H9 (cell line): ENCODE measurements at regions not wholly inside any gene's neighbourhood (a gene's known extent, or its start where the extent isn't known, plus 50 kb on each side); places are given as distances from the start of the nearest gene placed in this dataset.
"Not testable (repeated sequence)": the region's sequence is repeated elsewhere in the genome, so short reads cannot be mapped to it uniquely, and the experiment has no call there.

Source experiments
- DNase-seq: peaks from one replicate; pipeline ENCODE4 v3.0.0-alpha.2; 2017
- H2AFZ ChIP-seq: one replicate; pipeline ENCODE4 v1.6.1; 2013; ENCODE audit warnings: mild to moderate bottlenecking, low read length, control low read depth, moderate library complexity
- H2AK5ac ChIP-seq: 2 replicates; pipeline ENCODE4 v1.6.1; 2013; ENCODE audit warnings: low read length, control low read depth, mixed read lengths; ENCODE audit not compliant: insufficient read length
- H2BK120ac ChIP-seq: one replicate; pipeline ENCODE4 v1.6.1; 2013; ENCODE audit warnings: low read depth, mild to moderate bottlenecking, low read length, control low read depth, inconsistent platforms; ENCODE audit not compliant: poor library complexity, severe bottlenecking
- H2BK12ac ChIP-seq: 2 replicates; pipeline ENCODE4 v1.6.1; 2013; ENCODE audit warnings: low read length, control low read depth, mixed read lengths, low read depth; ENCODE audit not compliant: insufficient read length
- H2BK15ac ChIP-seq: 2 replicates; pipeline ENCODE4 v1.6.1; 2013; ENCODE audit warnings: low read depth, low read length, control low read depth
- H2BK20ac ChIP-seq: one replicate; pipeline ENCODE4 v1.6.1; 2013; ENCODE audit warnings: low read depth, mild to moderate bottlenecking, low read length, control low read depth, inconsistent platforms; ENCODE audit not compliant: poor library complexity, severe bottlenecking
- H2BK5ac ChIP-seq: 2 replicates; pipeline ENCODE4 v1.6.1; 2013; ENCODE audit warnings: low read length, control low read depth, mixed read lengths; ENCODE audit not compliant: insufficient read length
- H3K14ac ChIP-seq: 2 replicates; pipeline ENCODE4 v1.6.1; 2013; ENCODE audit warnings: low read length, control low read depth; ENCODE audit not compliant: insufficient read depth
- H3K18ac ChIP-seq: 2 replicates; pipeline ENCODE4 v1.6.1; 2013; ENCODE audit warnings: low read depth, mild to moderate bottlenecking, mixed read lengths, low read length, control low read depth; ENCODE audit not compliant: insufficient read length
- H3K23ac ChIP-seq: 2 replicates; pipeline ENCODE4 v1.6.1; 2013; ENCODE audit warnings: low read length, control low read depth, mixed read lengths, low read depth; ENCODE audit not compliant: insufficient read length
- H3K23me2 ChIP-seq: 2 replicates; pipeline ENCODE4 v1.6.1; 2013; ENCODE audit warnings: low read depth, mild to moderate bottlenecking, mixed read lengths, low read length, control low read depth; ENCODE audit not compliant: insufficient read length, poor library complexity, severe bottlenecking
- H3K27ac ChIP-seq: 2 replicates; pipeline ENCODE4 v1.5.1; 2013; ENCODE audit warnings: low read length, control low read depth, mixed read lengths, low read depth; ENCODE audit not compliant: insufficient read length
- H3K27me3 ChIP-seq: 2 replicates; pipeline ENCODE4 v1.6.1; 2013; ENCODE audit warnings: low read length, control low read depth, inconsistent platforms; ENCODE audit not compliant: insufficient read depth
- H3K4ac ChIP-seq: 2 replicates; pipeline ENCODE4 v1.6.1; 2013; ENCODE audit warnings: low read depth, mild to moderate bottlenecking, control low read depth, inconsistent platforms, low read length, moderate library complexity
- H3K4me1 ChIP-seq: 2 replicates; pipeline ENCODE4 v1.6.1; 2013; ENCODE audit warnings: low read length, control low read depth, inconsistent platforms; ENCODE audit not compliant: insufficient read depth
- H3K4me2 ChIP-seq: 2 replicates; pipeline ENCODE4 v1.6.1; 2013; ENCODE audit warnings: low read length, control low read depth, mixed read lengths; ENCODE audit not compliant: insufficient read length, insufficient read depth
- H3K56ac ChIP-seq: 2 replicates; pipeline ENCODE4 v1.6.1; 2013; ENCODE audit warnings: low read depth, mild to moderate bottlenecking, mixed read lengths, low read length, control low read depth; ENCODE audit not compliant: insufficient read length
- H3K79me1 ChIP-seq: 2 replicates; pipeline ENCODE4 v1.6.1; 2013; ENCODE audit warnings: low read depth, mild to moderate bottlenecking, moderate library complexity, low read length, control low read depth, inconsistent platforms; ENCODE audit not compliant: insufficient read depth, poor library complexity, severe bottlenecking
- H3K79me2 ChIP-seq: 2 replicates; pipeline ENCODE4 v1.6.1; 2013; ENCODE audit warnings: low read length, control low read depth, inconsistent platforms; ENCODE audit not compliant: insufficient read depth
- H3K9ac ChIP-seq: 2 replicates; pipeline ENCODE4 v1.6.1; 2013; ENCODE audit warnings: low read length, control low read depth, mixed read lengths; ENCODE audit not compliant: insufficient read length; ENCODE audit errors: extremely low read depth
- H3K9me3 ChIP-seq: one replicate; pipeline ENCODE4 v1.6.1; 2013; ENCODE audit warnings: low read depth, low read length, inconsistent platforms; ENCODE audit not compliant: control insufficient read depth
- H3T11ph ChIP-seq: one replicate; pipeline ENCODE4 v1.6.1; 2013; ENCODE audit warnings: mild to moderate bottlenecking, low read length, control low read depth, inconsistent platforms
- H4K20me1 ChIP-seq: one replicate; pipeline ENCODE4 v1.6.1; 2013; ENCODE audit not compliant: control insufficient read depth, insufficient read length, insufficient read depth
- H4K5ac ChIP-seq: 2 replicates; pipeline ENCODE4 v1.6.1; 2013; ENCODE audit warnings: low read depth, mild to moderate bottlenecking, mixed read lengths, low read length, control low read depth; ENCODE audit not compliant: insufficient read length
- H4K8ac ChIP-seq: replicated peaks from 2 replicates; pipeline ENCODE4 v1.6.1; 2013; ENCODE audit warnings: low read length, control low read depth, mixed read lengths, low read depth; ENCODE audit not compliant: insufficient read length
- H4K91ac ChIP-seq: 2 replicates; pipeline ENCODE4 v1.6.1; 2013; ENCODE audit warnings: low read depth, mild to moderate bottlenecking, moderate library complexity, mixed read lengths, low read length, control low read depth; ENCODE audit not compliant: insufficient read length
- H3K27ac Mint-ChIP-seq, 3 experiments: 2 replicates in 2 of 3; 3 replicates in 1 of 3; pipeline ENCODE4 v1.8.0; 2020 to 2021; ENCODE audit warnings: mixed read lengths in 3 of 3, mild to moderate bottlenecking in 1 of 3, moderate library complexity in 1 of 3
- H3K27me3 Mint-ChIP-seq: 2 replicates; pipeline ENCODE4 v1.8.0; 2021; ENCODE audit warnings: low read depth, mild to moderate bottlenecking, moderate library complexity, mixed read lengths
- H3K36me3 Mint-ChIP-seq, 3 experiments: 2 replicates in 2 of 3; 3 replicates in 1 of 3; pipeline ENCODE4 v1.8.0; 2020 to 2021; ENCODE audit warnings: low read depth in 3 of 3, mixed read lengths in 3 of 3; ENCODE audit not compliant: insufficient read depth in 1 of 3
- H3K4me1 Mint-ChIP-seq, 2 experiments: 2 replicates each; pipeline ENCODE4 v1.8.0; 2020; ENCODE audit warnings: mixed read lengths in 2 of 2
- H3K4me3 Mint-ChIP-seq, 2 experiments: 2 replicates in 1 of 2; 3 replicates in 1 of 2; pipeline ENCODE4 v1.8.0; 2020 to 2021; ENCODE audit warnings: mild to moderate bottlenecking in 2 of 2, mixed read lengths in 2 of 2, moderate library complexity in 1 of 2
- H3K9me3 Mint-ChIP-seq, 2 experiments: 2 replicates in 1 of 2; 3 replicates in 1 of 2; pipeline ENCODE4 v1.8.0; 2020; ENCODE audit warnings: mild to moderate bottlenecking in 2 of 2, mixed read lengths in 2 of 2, moderate library complexity in 1 of 2
- WGBS: extraction: QIAGEN DNeasy Blood & Tissue Kit; methylation state at CpG from one replicate; pipeline ENCODE4 v1.1.7; 2013; ENCODE audit warnings: missing lambda C conversion rate, low lambda C conversion rate, mixed read lengths; ENCODE audit not compliant: insufficient read length; ENCODE audit errors: extremely low coverage; 5-methylcytosine and 5-hydroxymethylcytosine counted together

- not testable (repeated sequence) for H3T11ph ChIP-seq, H2BK120ac ChIP-seq, H2BK12ac ChIP-seq, H3K4me2 ChIP-seq, H3K56ac ChIP-seq, H3K79me2 ChIP-seq, H3K27ac ChIP-seq, H3K9me3 ChIP-seq, H3K4me3 Mint-ChIP-seq, H4K20me1 ChIP-seq, H2AFZ ChIP-seq, H3K4ac ChIP-seq, H2BK15ac ChIP-seq, H3K27me3 ChIP-seq, H3K4me1 ChIP-seq, H3K27ac Mint-ChIP-seq, DNase-seq, H2BK5ac ChIP-seq, H3K23me2 ChIP-seq, H3K18ac ChIP-seq, H3K9ac ChIP-seq, H2BK20ac ChIP-seq, H4K5ac ChIP-seq, H3K23ac ChIP-seq, H4K8ac ChIP-seq, H3K14ac ChIP-seq, H4K91ac ChIP-seq, H2AK5ac ChIP-seq, H3K79me1 ChIP-seq, H3K27me3 Mint-ChIP-seq
- Mint-ChIP-seq H3K36me3 (peaks cover 10 to 20% (median 12%) of the 10 kb centered on the region in 3 experiments), H3K4me1 (peaks cover 39 to 42% of the 10 kb centered on the region in 2 experiments), H3K9me3 (peaks cover 19 to 23% of the 10 kb centered on the region in 2 experiments)
- WGBS, result no CpG with 5 or more reads among the region's 2 CpGs
Measured at GRCh38 chr12:68443695-68444094, 111.5 kb upstream of the MDM1 start.
